ENCODE measurements at regions not wholly inside any gene's neighbourhood (a gene's known extent, or its start where the extent isn't known, plus 50 kb on each side); places are given as distances from the start of the nearest gene placed in this dataset.
A peak's percentile ranks its signal among the peaks of the same experiment; 100 is the strongest.

- no peak overlapping the region for H3K4me3 ChIP-seq (ENCODE audit: low read depth, low read length, poor library complexity, severe bottlenecking)
- no peaks in the 10 kb centered on the region for H4K20me1 ChIP-seq (ENCODE audit: insufficient read depth, low read length)
- H3K9me2 ChIP-seq (ENCODE audit: insufficient read depth, low read length), result no peaks in the 10 kb centered on the region
- H3K27ac ChIP-seq (ENCODE audit: low read depth, low read length, poor library complexity, severe bottlenecking), result no peak overlapping the region
- no peaks in the 10 kb centered on the region for H3K79me2 ChIP-seq (ENCODE audit: insufficient read depth, low read depth, low read length)
- CTCF ChIA-PET (ENCODE audit: unreplicated experiment), result no interaction called here
- H2AFZ ChIP-seq (ENCODE audit: low read length), result no peak overlapping the region
- POLR2A ChIA-PET, result interaction anchor here (0.7 kb wide), 1 partner anchor 20 kb away, joined by 3 read pairs; no protein-coding TSS in a partner anchor
- no peaks in the 10 kb centered on the region for H3K36me3 ChIP-seq (ENCODE audit: insufficient read depth, low read length)
- no peaks in the 10 kb centered on the region for H3K4me1 ChIP-seq (ENCODE audit: insufficient read depth, low read length, poor library complexity, severe bottlenecking)
- intact Hi-C loops (cut with micrococcal nuclease; ENCODE audit: unreplicated experiment), result no loop called here
- no peak for DNase-seq (ENCODE audit: low spot score)
- H3K4me2 ChIP-seq (ENCODE audit: low read length), result no peak overlapping the region
- BruUV-seq (replicated peaks), result no TSS peak
- no peaks in the 10 kb centered on the region for H3K9me3 ChIP-seq (ENCODE audit: low read length)
- TF ChIP-seq EZH2phosphoT487 (IDR thresholded peaks at IDR 0.05; ENCODE audit: borderline replicate concordance, low read depth, low read length) (no peak), CTCF (conservative IDR thresholded peaks at IDR 0.05; ENCODE audit: low read length) (peak; percentile 55; the same call in 1 of the 2 replicates)
Observed at GRCh38 chr10:25696013-25696708, 237.9 kb upstream of the MYO3A start.

DNA sequence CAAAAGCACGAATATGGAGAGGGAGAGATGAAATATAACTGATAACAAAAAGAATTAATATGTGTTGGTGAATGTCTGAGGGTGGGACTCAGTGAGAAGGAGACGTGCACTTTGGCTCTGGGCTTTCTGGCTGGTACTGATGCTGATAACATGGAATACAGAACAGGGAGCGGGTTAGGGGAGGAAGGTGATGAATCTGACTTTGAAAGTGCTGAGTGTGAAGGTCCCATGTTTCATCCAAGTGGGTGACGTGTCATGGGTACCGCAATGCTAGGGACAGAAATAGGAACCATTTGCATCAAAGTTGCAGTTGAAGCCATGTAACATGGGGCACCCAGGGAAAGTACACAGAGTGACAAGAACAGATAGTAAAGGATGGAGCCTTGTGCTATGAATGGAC is 236.6 kb upstream of the MYO3A start:
- BruUV-seq (replicated peaks), result no TSS peak

More for the DNA sequence above, 236.6 kb upstream of the MYO3A start:
- Histone ChIP-seq H3K4me2 (ENCODE audit: low read length) (no peak overlapping the region), H4K20me1 (ENCODE audit: insufficient read depth, low read length) (no peaks in the 10 kb centered on the region), H3K79me2 (ENCODE audit: insufficient read depth, low read depth, low read length) (no peaks in the 10 kb centered on the region), H3K9me2 (ENCODE audit: insufficient read depth, low read length) (no peaks in the 10 kb centered on the region), H3K27ac (ENCODE audit: low read depth, low read length, poor library complexity, severe bottlenecking) (no peak overlapping the region), H3K9me3 (ENCODE audit: low read length) (no peaks in the 10 kb centered on the region), H3K4me3 (ENCODE audit: low read depth, low read length, poor library complexity, severe bottlenecking) (no peak overlapping the region), H3K36me3 (ENCODE audit: insufficient read depth, low read length) (no peaks in the 10 kb centered on the region), H3K4me1 (ENCODE audit: insufficient read depth, low read length, poor library complexity, severe bottlenecking) (no peaks in the 10 kb centered on the region), H2AFZ (ENCODE audit: low read length) (no peak overlapping the region)
- intact Hi-C loops (cut with micrococcal nuclease; ENCODE audit: unreplicated experiment), result no loop called here
- CTCF ChIA-PET (ENCODE audit: unreplicated experiment), result no interaction called here
- DNase-seq (ENCODE audit: low spot score), result no peak
- POLR2A ChIA-PET, result no interaction called here
- TF ChIP-seq CTCF (conservative IDR thresholded peaks at IDR 0.05; ENCODE audit: low read length) (no peak), EZH2phosphoT487 (IDR thresholded peaks at IDR 0.05; ENCODE audit: borderline replicate concordance, low read depth, low read length) (no peak)

Data from OCI-LY7 (cell line).